NT2/D1 (cell line): ENCODE measurements at regions not wholly inside any gene's neighbourhood (a gene's known extent, or its start where the extent isn't known, plus 50 kb on each side); places are given as distances from the start of the nearest gene placed in this dataset.

Experiments used
- DNase-seq: peaks from one replicate; pipeline ENCODE4 v3.0.0-alpha.2; 2011; ENCODE audit warnings: low read depth, low spot score
- H3K27me3 ChIP-seq: 2 replicates; pipeline ENCODE4 v1.6.0; 2011; ENCODE audit warnings: mild to moderate bottlenecking; ENCODE audit not compliant: insufficient read length, insufficient read depth
- H3K36me3 ChIP-seq: 2 replicates; pipeline ENCODE4 v1.6.1; 2011; ENCODE audit warnings: mild to moderate bottlenecking, low read length, mixed read lengths; ENCODE audit not compliant: insufficient read depth, insufficient read length
- H3K4me1 ChIP-seq: 2 replicates; pipeline ENCODE4 v1.5.1; 2011; ENCODE audit not compliant: insufficient read depth, insufficient read length
- H3K4me3 ChIP-seq: 2 replicates; pipeline ENCODE4 v1.5.1; 2011; ENCODE audit warnings: low read depth; ENCODE audit not compliant: insufficient read length
- H3K9ac ChIP-seq: 2 replicates; pipeline ENCODE4 v1.6.0; 2011; ENCODE audit warnings: low read depth; ENCODE audit not compliant: insufficient read length
- H3K9me3 ChIP-seq: 2 replicates; pipeline ENCODE4 v1.5.1; 2011; ENCODE audit warnings: mild to moderate bottlenecking, low read length; ENCODE audit not compliant: insufficient read depth
- SUZ12 ChIP-seq: IDR thresholded peaks from 2 replicates; pipeline ENCODE4 v1.6.1; 2011; ENCODE audit not compliant: insufficient read length, insufficient read depth; ENCODE audit errors: extremely low read depth
- YY1 ChIP-seq: IDR thresholded peaks from 2 replicates; pipeline ENCODE4 v1.6.1; 2011; ENCODE audit not compliant: insufficient read length, insufficient read depth
- ZNF274 ChIP-seq: IDR thresholded peaks from 2 replicates; pipeline ENCODE4 v1.6.1; 2011; ENCODE audit warnings: mild to moderate bottlenecking, low read depth, low read length

GRCh38 chr3:148204131-148204530, 493.6 kb upstream of the AGTR1 start:
- H3K9me3 ChIP-seq, result no peaks in the 10 kb centered on the region
- no peak overlapping the region for H3K9ac ChIP-seq
- no peaks in the 10 kb centered on the region for H3K27me3 ChIP-seq
- H3K4me3 ChIP-seq, result no peak overlapping the region
- no peak for DNase-seq
- TF ChIP-seq SUZ12, result no peak
- no peak for TF ChIP-seq ZNF274
- no peak for TF ChIP-seq YY1
- no peaks in the 10 kb centered on the region for H3K36me3 ChIP-seq
- H3K4me1 ChIP-seq, result no peaks in the 10 kb centered on the region

- Histone ChIP-seq H3K27me3 (no peaks in the 10 kb centered on the region), H3K9ac (no peak overlapping the region), H3K36me3 (no peaks in the 10 kb centered on the region), H3K9me3 (no peaks in the 10 kb centered on the region), H3K4me1 (no peaks in the 10 kb centered on the region), H3K4me3 (no peak overlapping the region)
- DNase-seq, result no peak
- TF ChIP-seq SUZ12 (no peak), YY1 (no peak), ZNF274 (no peak)
Measured at GRCh38 chr3:148205977-148206376, 491.7 kb upstream of the AGTR1 start.

- H3K36me3 ChIP-seq, result no peaks in the 10 kb centered on the region
- H3K4me3 ChIP-seq, result no peak overlapping the region
- DNase-seq, result no peak
- H3K4me1 ChIP-seq, result no peaks in the 10 kb centered on the region
- H3K9ac ChIP-seq, result no peak overlapping the region
- H3K9me3 ChIP-seq, result no peaks in the 10 kb centered on the region
- no peaks in the 10 kb centered on the region for H3K27me3 ChIP-seq
- TF ChIP-seq YY1, result no peak
- TF ChIP-seq ZNF274, result no peak
- TF ChIP-seq SUZ12, result no peak
Measured at GRCh38 chr3:148206446-148206845, 491.3 kb upstream of the AGTR1 start.

GRCh38 chr3:148208975-148209374, 488.7 kb upstream of the AGTR1 start:
- Histone ChIP-seq H3K27me3 (no peaks in the 10 kb centered on the region), H3K9ac (no peak overlapping the region), H3K4me1 (no peaks in the 10 kb centered on the region), H3K9me3 (no peaks in the 10 kb centered on the region), H3K36me3 (no peaks in the 10 kb centered on the region), H3K4me3 (no peak overlapping the region)
- TF ChIP-seq YY1 (no peak), SUZ12 (no peak), ZNF274 (no peak)
- DNase-seq, result no peak

- Histone ChIP-seq H3K36me3 (no peaks in the 10 kb centered on the region), H3K9ac (no peak overlapping the region), H3K4me1 (no peaks in the 10 kb centered on the region), H3K27me3 (no peaks in the 10 kb centered on the region), H3K4me3 (no peak overlapping the region), H3K9me3 (no peaks in the 10 kb centered on the region)
- DNase-seq, result no peak
- TF ChIP-seq SUZ12 (no peak), ZNF274 (no peak), YY1 (no peak)
Measured at GRCh38 chr3:148211725-148212124, 486.0 kb upstream of the AGTR1 start.

- Histone ChIP-seq H3K36me3 (no peaks in the 10 kb centered on the region), H3K9ac (no peak overlapping the region), H3K27me3 (no peaks in the 10 kb centered on the region), H3K9me3 (no peaks in the 10 kb centered on the region), H3K4me3 (no peak overlapping the region), H3K4me1 (no peaks in the 10 kb centered on the region)
- DNase-seq, result no peak
- no peak for TF ChIP-seq SUZ12
- TF ChIP-seq ZNF274, result no peak
- TF ChIP-seq YY1, result no peak
Measured at GRCh38 chr3:148214705-148215104, 483.0 kb upstream of the AGTR1 start.

- TF ChIP-seq ZNF274 (no peak), SUZ12 (no peak), YY1 (no peak)
- Histone ChIP-seq H3K27me3 (no peaks in the 10 kb centered on the region), H3K4me1 (no peaks in the 10 kb centered on the region), H3K9ac (no peak overlapping the region), H3K36me3 (no peaks in the 10 kb centered on the region), H3K4me3 (no peak overlapping the region), H3K9me3 (no peaks in the 10 kb centered on the region)
- DNase-seq, result no peak
Measured at GRCh38 chr3:148217317-148217716, 480.4 kb upstream of the AGTR1 start.

- DNase-seq, result no peak
- no peak overlapping the region for H3K9ac ChIP-seq
- H3K4me1 ChIP-seq, result no peaks in the 10 kb centered on the region
- H3K36me3 ChIP-seq, result no peaks in the 10 kb centered on the region
- TF ChIP-seq SUZ12, result no peak
- TF ChIP-seq YY1, result no peak
- no peak for TF ChIP-seq ZNF274
- H3K27me3 ChIP-seq, result no peaks in the 10 kb centered on the region
- no peaks in the 10 kb centered on the region for H3K9me3 ChIP-seq
- no peak overlapping the region for H3K4me3 ChIP-seq
Measured at GRCh38 chr3:148218222-148218621, 479.5 kb upstream of the AGTR1 start.
